ENCODE measurements at regions not wholly inside any gene's neighbourhood (a gene's known extent, or its start where the extent isn't known, plus 50 kb on each side); places are given as distances from the start of the nearest gene placed in this dataset.

GRCh38 chr10:9126728-9127127 is 1072.2 kb downstream of the GATA3 start:
- H3K27me3 ChIP-seq (replicated peaks in 1 of 2; ENCODE audit: control insufficient read depth in 2 of 2, insufficient read depth in 2 of 2, low read length in 1 of 2): no peaks in the 10 kb centered on the region
- SMC1A ChIA-PET (ENCODE audit: uncharacterized antibody, unreplicated experiment): no interaction called here
- H4K20me1 ChIP-seq (ENCODE audit: control insufficient read depth, insufficient read depth): no peaks in the 10 kb centered on the region
- RAD21 ChIA-PET (ENCODE audit: unreplicated experiment): no interaction called here
- H2AFZ ChIP-seq (ENCODE audit: control insufficient read depth, low read depth, low read length): no peak overlapping the region
- DNase-seq (ENCODE audit: low read depth, low spot score) (no peak), FAIRE-seq (no peak), ATAC-seq (no peak)
- no peaks in the 10 kb centered on the region for H3K79me2 ChIP-seq (ENCODE audit: control insufficient read depth, insufficient read depth, low read length)
- no peak overlapping the region for H3K27ac ChIP-seq (ENCODE audit: control insufficient read depth, insufficient read depth)
- BruUV-seq (replicated peaks): no TSS peak
- CTCF ChIA-PET: no interaction called here
- H3K4me2 ChIP-seq (ENCODE audit: control insufficient read depth, insufficient read depth): no peak overlapping the region
- no peaks in the 10 kb centered on the region for H3K4me1 ChIP-seq (ENCODE audit: control insufficient read depth, insufficient read depth, low read length)
- no peak for TF ChIP-seq CUX1 (IDR thresholded peaks at IDR 0.05; ENCODE audit: insufficient replicate concordance, low read depth, low read length)
- no peak for TF ChIP-seq WRNIP1 (IDR thresholded peaks at IDR 0.05; ENCODE audit: borderline replicate concordance, low read depth, low read length)
- TF ChIP-seq, protein P1, sequence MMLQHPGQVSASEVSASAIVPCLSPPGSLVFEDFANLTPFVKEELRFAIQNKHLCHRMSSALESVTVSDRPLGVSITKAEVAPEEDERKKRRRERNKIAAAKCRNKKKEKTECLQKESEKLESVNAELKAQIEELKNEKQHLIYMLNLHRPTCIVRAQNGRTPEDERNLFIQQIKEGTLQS (IDR thresholded peaks at IDR 0.05; ENCODE audit: borderline replicate concordance, extremely low read depth, low read depth, low read length): no peak
- TF ChIP-seq MXI1 (IDR thresholded peaks at IDR 0.05; ENCODE audit: low read depth, low read length): no peak
- no peak for TF ChIP-seq HDAC2 (IDR thresholded peaks at IDR 0.05)
- TF ChIP-seq, protein P2, sequence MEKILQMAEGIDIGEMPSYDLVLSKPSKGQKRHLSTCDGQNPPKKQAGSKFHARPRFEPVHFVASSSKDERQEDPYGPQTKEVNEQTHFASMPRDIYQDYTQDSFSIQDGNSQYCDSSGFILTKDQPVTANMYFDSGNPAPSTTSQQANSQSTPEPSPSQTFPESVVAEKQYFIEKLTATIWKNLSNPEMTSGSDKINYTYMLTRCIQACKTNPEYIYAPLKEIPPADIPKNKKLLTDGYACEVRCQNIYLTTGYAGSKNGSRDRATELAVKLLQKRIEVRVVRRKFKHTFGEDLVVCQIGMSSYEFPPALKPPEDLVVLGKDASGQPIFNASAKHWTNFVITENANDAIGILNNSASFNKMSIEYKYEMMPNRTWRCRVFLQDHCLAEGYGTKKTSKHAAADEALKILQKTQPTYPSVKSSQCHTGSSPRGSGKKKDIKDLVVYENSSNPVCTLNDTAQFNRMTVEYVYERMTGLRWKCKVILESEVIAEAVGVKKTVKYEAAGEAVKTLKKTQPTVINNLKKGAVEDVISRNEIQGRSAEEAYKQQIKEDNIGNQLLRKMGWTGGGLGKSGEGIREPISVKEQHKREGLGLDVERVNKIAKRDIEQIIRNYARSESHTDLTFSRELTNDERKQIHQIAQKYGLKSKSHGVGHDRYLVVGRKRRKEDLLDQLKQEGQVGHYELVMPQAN (conservative IDR thresholded peaks at IDR 0.05): no peak
- in situ Hi-C loops (cut with MboI): no loop called here
- no peaks in the 10 kb centered on the region for H3K36me3 ChIP-seq (ENCODE audit: control insufficient read depth in 2 of 2, insufficient read depth in 2 of 2, low read length in 1 of 2)
- no peaks in the 10 kb centered on the region for H3K9me3 ChIP-seq (replicated peaks; ENCODE audit: control insufficient read depth, insufficient read depth, low read length)
- intact Hi-C loops (cut with micrococcal nuclease; ENCODE audit: unreplicated experiment): no loop called here
- 6% methylated on average over 4 of the region's 4 CpGs for WGBS (ENCODE audit: insufficient coverage, insufficient replicate concordance, low lambda C conversion rate, missing lambda C conversion rate)
- POLR2A ChIA-PET: no interaction called here
- H3K4me3 ChIP-seq: no peak overlapping the region
- no peak overlapping the region for H3K9ac ChIP-seq (ENCODE audit: control insufficient read depth, insufficient read depth, low read length)
